IMR-90 (cell line): ENCODE measurements at regions not wholly inside any gene's neighbourhood (a gene's known extent, or its start where the extent isn't known, plus 50 kb on each side); places are given as distances from the start of the nearest gene placed in this dataset.

ENCODE experiments used
- ATAC-seq: fragments of 200-7000 bp; cut with Tn5 transposase; 2 replicates; pipeline ENCODE4 v1.9.1; 2020; ENCODE audit warnings: low read depth, mild to moderate bottlenecking, moderate library complexity
- BruUV-seq: library from RNA; stranded (reverse); fragments of 400-500 nt; replicated peaks from 2 replicates; lab custom pipeline; 2021; lab: Mats Ljungman, UMichigan
- CTCF ChIA-PET: fragments of 300-600 bp; formaldehyde crosslinking; extraction: SDS; loops from one replicate; lab custom pipeline; 2021; ENCODE audit warnings: antibody characterized with exemption; lab: Yijun Ruan, JAX
- POLR2A ChIA-PET: fragments of 300-600 bp; sonication (Branson Sonifier 250); formaldehyde crosslinking; loops from one replicate; lab custom pipeline; 2022; ENCODE audit warnings: antibody characterized with exemption; ENCODE audit not compliant: unreplicated experiment; lab: Charles Lee
- DNase-seq: peaks from one replicate; pipeline ENCODE4 v3.0.0; 2013
- H2AFZ ChIP-seq: replicated peaks from 2 replicates; pipeline ENCODE3; 2013; ENCODE audit warnings: low read length, mild to moderate bottlenecking; ENCODE audit not compliant: poor library complexity
- H2AK5ac ChIP-seq: 2 replicates; pipeline ENCODE4 v1.6.1; 2013; ENCODE audit warnings: low read depth, low read length, inconsistent platforms
- H2AK9ac ChIP-seq: replicated peaks from 2 replicates; pipeline ENCODE3; 2013; ENCODE audit warnings: mild to moderate bottlenecking, low read depth, low read length, moderate library complexity; ENCODE audit not compliant: poor library complexity
- H2BK120ac ChIP-seq: 2 replicates; pipeline ENCODE4 v1.6.1; 2013; ENCODE audit warnings: low read depth, low read length, inconsistent platforms
- H2BK15ac ChIP-seq: 3 replicates; pipeline ENCODE4 v1.6.1; 2013; ENCODE audit warnings: low read depth, low read length, inconsistent platforms
- H2BK20ac ChIP-seq: 2 replicates; pipeline ENCODE4 v1.6.1; 2013; ENCODE audit warnings: low read depth, mild to moderate bottlenecking, inconsistent platforms, low read length, moderate library complexity
- H2BK5ac ChIP-seq: 2 replicates; pipeline ENCODE4 v1.6.1; 2013; ENCODE audit warnings: mild to moderate bottlenecking, low read depth, low read length, inconsistent platforms; ENCODE audit not compliant: poor library complexity, severe bottlenecking
- H3K14ac ChIP-seq: replicated peaks from 2 replicates; pipeline ENCODE4 v1.6.1; 2013; ENCODE audit warnings: low read depth, low read length, inconsistent platforms
- H3K18ac ChIP-seq: 2 replicates; pipeline ENCODE4 v1.6.1; 2013; ENCODE audit warnings: low read depth, low read length, control low read depth
- H3K23ac ChIP-seq: 2 replicates; pipeline ENCODE4 v1.6.1; 2013; ENCODE audit warnings: low read depth, low read length, inconsistent platforms
- H3K27ac ChIP-seq: 2 replicates; pipeline ENCODE4 v1.5.1; 2013; ENCODE audit warnings: mild to moderate bottlenecking, control low read depth, low read length; ENCODE audit not compliant: insufficient read depth
- H3K27me3 ChIP-seq: 2 replicates; pipeline ENCODE4 v1.6.1; 2013; ENCODE audit warnings: low read length; ENCODE audit not compliant: control insufficient read depth, insufficient read depth
- H3K36me3 ChIP-seq: 2 replicates; pipeline ENCODE4 v1.6.1; 2013; ENCODE audit warnings: low read length, mixed read lengths; ENCODE audit not compliant: control insufficient read depth, insufficient read depth
- H3K4ac ChIP-seq: 2 replicates; pipeline ENCODE4 v1.6.1; 2013; ENCODE audit warnings: low read depth, low read length, inconsistent platforms
- H3K4me1 ChIP-seq: 2 replicates; pipeline ENCODE4 v1.6.1; 2013; ENCODE audit warnings: low read length, mixed read lengths; ENCODE audit not compliant: control insufficient read depth, insufficient read depth
- H3K4me2 ChIP-seq: 2 replicates; pipeline ENCODE4 v1.6.1; 2013; ENCODE audit warnings: low read depth, mild to moderate bottlenecking, control low read depth, low read length, moderate library complexity
- H3K4me3 ChIP-seq: 2 replicates; pipeline ENCODE4 v1.5.1; 2013; ENCODE audit warnings: low read depth, mild to moderate bottlenecking, control low read depth, low read length, moderate library complexity; ENCODE audit not compliant: insufficient read depth
- H3K56ac ChIP-seq: 2 replicates; pipeline ENCODE4 v1.6.1; 2013; ENCODE audit warnings: low read length, inconsistent platforms; ENCODE audit not compliant: insufficient read depth; ENCODE audit errors: extremely low read depth
- H3K79me1 ChIP-seq, 2 experiments: 2 replicates each; pipeline ENCODE4 v1.6.1; 2013; ENCODE audit warnings: low read length in 2 of 2, inconsistent platforms in 1 of 2, low read depth in 1 of 2
- H3K9ac ChIP-seq: 2 replicates; pipeline ENCODE4 v1.6.1; 2013; ENCODE audit warnings: low read depth, low read length, control low read depth
- H3K9me1 ChIP-seq: 2 replicates; pipeline ENCODE4 v1.6.1; 2013; ENCODE audit warnings: low read length, inconsistent platforms; ENCODE audit not compliant: insufficient read depth
- H3K9me3 ChIP-seq: 2 replicates; pipeline ENCODE4 v1.6.1; 2013; ENCODE audit warnings: low read length; ENCODE audit not compliant: control insufficient read depth, insufficient read depth
- H4K20me1 ChIP-seq: 2 replicates; pipeline ENCODE4 v1.6.1; 2013; ENCODE audit warnings: low read length, inconsistent platforms; ENCODE audit not compliant: insufficient read depth
- H4K5ac ChIP-seq: 2 replicates; pipeline ENCODE4 v1.6.1; 2013; ENCODE audit warnings: mild to moderate bottlenecking, low read depth, low read length, control low read depth
- H4K8ac ChIP-seq, 2 experiments: 2 replicates each; pipeline ENCODE4 v1.6.1; 2013; ENCODE audit warnings: low read depth in 2 of 2, low read length in 2 of 2, control low read depth in 1 of 2, inconsistent platforms in 1 of 2
- H4K91ac ChIP-seq: 2 replicates; pipeline ENCODE4 v1.6.1; 2013; ENCODE audit warnings: low read depth, low read length, inconsistent platforms; ENCODE audit not compliant: insufficient read depth
- CEBPB ChIP-seq: IDR thresholded peaks from 2 replicates; pipeline ENCODE4 v1.6.1; 2012; ENCODE audit warnings: low read depth, low read length, improper control_type of control experiment
- FOS ChIP-seq: fragments of 150-350 bp; IDR thresholded peaks from 2 replicates; pipeline ENCODE4 v1.6.1; 2016; ENCODE audit warnings: low read depth, low read length
- MAFK ChIP-seq: IDR thresholded peaks from 2 replicates; pipeline ENCODE4 v1.6.1; 2012; ENCODE audit warnings: low read depth, low read length, improper control_type of control experiment
- POLR2A ChIP-seq: IDR thresholded peaks from 2 replicates; pipeline ENCODE4 v1.6.1; 2012; ENCODE audit warnings: mild to moderate bottlenecking, low read depth, low read length
- RAD21 ChIP-seq: IDR thresholded peaks from 2 replicates; pipeline ENCODE4 v1.6.1; 2012; ENCODE audit warnings: low read length, improper control_type of control experiment
- RCOR1 ChIP-seq: IDR thresholded peaks from 2 replicates; pipeline ENCODE4 v1.6.1; 2012; ENCODE audit warnings: mild to moderate bottlenecking, low read length, improper control_type of control experiment; ENCODE audit not compliant: insufficient replicate concordance
- USF2 ChIP-seq: fragments of 150-350 bp; IDR thresholded peaks from 2 replicates; pipeline ENCODE4 v1.6.1; 2017; ENCODE audit warnings: mild to moderate bottlenecking, antibody characterized with exemption, low read length, low read depth
- WGBS, 2 experiments: methylation state at CpG; one replicate each; pipeline versions ENCODE4 v1.1.5 to v1.1.7; 2013; ENCODE audit warnings: missing lambda C conversion rate in 2 of 2; ENCODE audit not compliant: insufficient read length in 1 of 2; ENCODE audit errors: extremely low coverage in 2 of 2; 5-methylcytosine and 5-hydroxymethylcytosine counted together
- dilution Hi-C: fragments of 300-500 bp; cut with HindIII; formaldehyde crosslinking; loops from one replicate; pipeline ENCODE4 v1.14.3; 2018; ENCODE audit warnings: low sequenced_read_pairs; ENCODE audit not compliant: unreplicated experiment
- in situ Hi-C: fragments of 300-500 bp; cut with MboI; formaldehyde crosslinking; loops from 3 replicates; pipeline ENCODE4 v1.14.3; 2019; ENCODE audit warnings: low sequenced_read_pairs, inconsistent platforms, mixed read lengths
- intact Hi-C: fragments of 100-400 bp; cut with micrococcal nuclease; formaldehyde crosslinking; loops from 2 replicates; pipeline ENCODE4 v1.10.0; 2022

- TF ChIP-seq FOS (no peak), RAD21 (no peak), RCOR1 (no peak)
Observed at GRCh38 chr7:137147338-137147720, 196.2 kb downstream of the PTN start (continued).

GRCh38 chr7:137146552-137147337 lies 196.8 kb downstream of the PTN start:
- H3K9me3 ChIP-seq = no peaks in the 10 kb centered on the region
- H3K9me1 ChIP-seq = peaks cover 11% of the 10 kb centered on the region
- peak overlapping the region; percentile 98 for H2BK20ac ChIP-seq
- peaks cover 3 to 12% of the 10 kb centered on the region in 2 experiments; a peak in 2 of 4 replicates for H3K79me1 ChIP-seq
- peak overlapping the region; percentile 100 for H4K91ac ChIP-seq
- peak overlapping the region; percentile 98 for H3K14ac ChIP-seq
- intact Hi-C loops (loop anchor here (1.0 to 5.0 kb wide), 7 partner anchors 34 to 279 kb away; partner anchors contain the start of gene CHRM2), dilution Hi-C loops (no loop called here), in situ Hi-C loops (loop anchor here (10.0 to 25.0 kb wide), 2 partner anchors 272 to 841 kb away; no protein-coding TSS in a partner anchor)
- H2BK120ac ChIP-seq = peak overlapping the region; percentile 100
- ChIA-PET CTCF (interaction anchor here (0.6 to 1.3 kb wide), 2 partner anchors 13 to 1997 kb away, joined by 5 to 6 read pairs; no protein-coding TSS in a partner anchor), POLR2A (interaction anchor here (0.5 to 0.7 kb wide), 2 partner anchors 14 to 65 kb away, joined by 3 read pairs; no protein-coding TSS in a partner anchor)
- H4K5ac ChIP-seq = peak overlapping the region; percentile 100
- no peaks in the 10 kb centered on the region for H3K27me3 ChIP-seq
- H3K4me2 ChIP-seq = peak overlapping the region; percentile 69
- H3K4ac ChIP-seq = peak overlapping the region; percentile 99
- peak overlapping the region; percentile 99 for H2BK5ac ChIP-seq
- H3K9ac ChIP-seq = peak overlapping the region; percentile 93
- WGBS, 2 experiments = no CpG with 5 or more reads among the region's 8 CpGs
- peaks cover 24% of the 10 kb centered on the region for H3K4me1 ChIP-seq
- H3K18ac ChIP-seq = peak overlapping the region; percentile 100
- H2AK9ac ChIP-seq = no peak overlapping the region
- TF ChIP-seq MAFK (0 out of 2 replicates have a peak, but pooled peaks have one; percentile 16), CEBPB (0 out of 2 replicates have a peak, but pooled peaks have one; percentile 25), RAD21 (peak; percentile 16; the same call in 1 of the 2 replicates), POLR2A (no peak; the same call in 1 of the 2 replicates), USF2 (no peak)
- peak overlapping the region; percentile 9; the same call in 1 of the 2 replicates for H3K4me3 ChIP-seq
- peak overlapping the region; percentile 85 to 93 for H4K8ac ChIP-seq
- peak overlapping the region; percentile 100; the same call in 2 of the 3 replicates for H2BK15ac ChIP-seq
- ATAC-seq = peak; percentile 59
- no peaks in the 10 kb centered on the region for H4K20me1 ChIP-seq
- DNase-seq = peak; percentile 94
- H2AK5ac ChIP-seq = peak overlapping the region; percentile 69
- H3K23ac ChIP-seq = peak overlapping the region; percentile 98
- BruUV-seq = no TSS peak
- peak overlapping the region; percentile 32 for H2AFZ ChIP-seq
- no peaks in the 10 kb centered on the region for H3K36me3 ChIP-seq
- H3K27ac ChIP-seq = peak overlapping the region; percentile 99
- peak overlapping the region; percentile 93 for H3K56ac ChIP-seq
